SJSA1 (cell line): ENCODE measurements at regions not wholly inside any gene's neighbourhood (a gene's known extent, or its start where the extent isn't known, plus 50 kb on each side); places are given as distances from the start of the nearest gene placed in this dataset.

ENCODE experiments used
- DNase-seq, 2 experiments: peaks; one replicate each; pipeline ENCODE4 v3.0.0-alpha.2; 2015 to 2020; ENCODE audit warnings: low spot score in 2 of 2, low read depth in 1 of 2
- H3K27ac ChIP-seq: fragments of 250-450 bp; sonication (Bioruptor Pico); 2 replicates; pipeline ENCODE4 v1.5.1; 2020; ENCODE audit warnings: mild to moderate bottlenecking, moderate library complexity
- H3K27me3 ChIP-seq: fragments of 250-450 bp; sonication (Bioruptor Pico); replicated peaks from 2 replicates; pipeline ENCODE4 v1.5.1; 2020; ENCODE audit warnings: mild to moderate bottlenecking, moderate library complexity
- H3K36me3 ChIP-seq: fragments of 250-450 bp; sonication (Bioruptor Pico); 2 replicates; pipeline ENCODE4 v1.5.1; 2020; ENCODE audit warnings: mild to moderate bottlenecking
- H3K4me1 ChIP-seq: fragments of 250-450 bp; sonication (Bioruptor Pico); replicated peaks from 2 replicates; pipeline ENCODE4 v1.6.1; 2021; ENCODE audit warnings: mild to moderate bottlenecking
- H3K4me3 ChIP-seq: fragments of 250-450 bp; sonication (Bioruptor Pico); 2 replicates; pipeline ENCODE4 v1.5.1; 2020; ENCODE audit warnings: mild to moderate bottlenecking
- H3K9me3 ChIP-seq: fragments of 250-450 bp; sonication (Bioruptor Pico); replicated peaks from 2 replicates; pipeline ENCODE4 v1.5.1; 2020; ENCODE audit warnings: mild to moderate bottlenecking

- Histone ChIP-seq H3K27me3 (no peaks in the 10 kb centered on the region), H3K9me3 (no peaks in the 10 kb centered on the region), H3K36me3 (no peaks in the 10 kb centered on the region), H3K4me3 (no peak overlapping the region), H3K4me1 (no peaks in the 10 kb centered on the region), H3K27ac (no peak overlapping the region)
- no peak for DNase-seq
Measured at GRCh38 chr16:55175389-55175788, 148.6 kb upstream of the IRX6 start.

DNA sequence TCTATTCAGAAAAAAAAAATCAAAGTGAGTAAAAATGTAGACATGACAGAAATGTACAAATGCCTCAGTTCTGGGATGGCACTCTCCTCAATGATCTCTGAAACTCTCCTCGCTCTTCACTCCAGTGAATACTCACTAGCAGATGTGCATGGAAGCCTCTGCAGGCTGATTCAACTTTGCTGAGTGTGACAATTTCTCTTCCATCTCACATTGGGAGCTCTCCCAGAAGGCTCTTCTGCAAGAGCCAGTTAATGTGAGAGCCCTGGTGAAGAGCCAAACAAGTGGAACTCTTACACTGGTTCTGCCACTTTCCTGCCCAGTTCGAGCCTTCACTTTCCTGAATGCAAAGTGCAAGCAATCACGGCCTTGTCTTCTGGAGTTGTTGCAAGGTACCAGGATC lies 147.1 kb upstream of the IRX6 start:
- Histone ChIP-seq H3K9me3 (no peaks in the 10 kb centered on the region), H3K36me3 (no peaks in the 10 kb centered on the region), H3K27me3 (no peaks in the 10 kb centered on the region), H3K4me1 (no peaks in the 10 kb centered on the region), H3K4me3 (no peak overlapping the region), H3K27ac (no peak overlapping the region)
- DNase-seq, result no peak

DNA sequence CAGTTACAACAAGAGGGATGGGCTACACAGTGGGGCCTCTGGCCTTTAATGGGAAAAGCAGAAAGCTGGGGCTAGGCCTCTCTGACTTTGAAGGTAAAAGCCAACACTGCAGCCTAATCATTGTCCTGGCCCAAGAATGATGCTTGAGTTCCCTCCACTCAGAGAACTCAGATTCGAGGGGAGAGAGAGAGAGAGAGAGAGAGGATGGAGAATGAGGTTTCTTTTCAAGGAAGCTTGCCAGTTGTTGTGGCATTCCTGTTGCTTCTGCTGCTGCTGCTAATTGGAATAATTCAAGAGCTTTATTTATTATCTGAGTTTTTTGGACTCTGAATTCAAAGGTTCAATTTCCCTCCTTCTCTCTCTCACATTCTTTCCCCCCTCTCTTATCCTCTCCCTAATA lies 144.6 kb upstream of the IRX6 start:
- no peak for DNase-seq
- Histone ChIP-seq H3K27me3 (no peaks in the 10 kb centered on the region; the same call in 1 of the 2 replicates), H3K36me3 (no peaks in the 10 kb centered on the region), H3K4me3 (no peak overlapping the region), H3K4me1 (no peaks in the 10 kb centered on the region), H3K9me3 (no peaks in the 10 kb centered on the region), H3K27ac (no peak overlapping the region)

DNA sequence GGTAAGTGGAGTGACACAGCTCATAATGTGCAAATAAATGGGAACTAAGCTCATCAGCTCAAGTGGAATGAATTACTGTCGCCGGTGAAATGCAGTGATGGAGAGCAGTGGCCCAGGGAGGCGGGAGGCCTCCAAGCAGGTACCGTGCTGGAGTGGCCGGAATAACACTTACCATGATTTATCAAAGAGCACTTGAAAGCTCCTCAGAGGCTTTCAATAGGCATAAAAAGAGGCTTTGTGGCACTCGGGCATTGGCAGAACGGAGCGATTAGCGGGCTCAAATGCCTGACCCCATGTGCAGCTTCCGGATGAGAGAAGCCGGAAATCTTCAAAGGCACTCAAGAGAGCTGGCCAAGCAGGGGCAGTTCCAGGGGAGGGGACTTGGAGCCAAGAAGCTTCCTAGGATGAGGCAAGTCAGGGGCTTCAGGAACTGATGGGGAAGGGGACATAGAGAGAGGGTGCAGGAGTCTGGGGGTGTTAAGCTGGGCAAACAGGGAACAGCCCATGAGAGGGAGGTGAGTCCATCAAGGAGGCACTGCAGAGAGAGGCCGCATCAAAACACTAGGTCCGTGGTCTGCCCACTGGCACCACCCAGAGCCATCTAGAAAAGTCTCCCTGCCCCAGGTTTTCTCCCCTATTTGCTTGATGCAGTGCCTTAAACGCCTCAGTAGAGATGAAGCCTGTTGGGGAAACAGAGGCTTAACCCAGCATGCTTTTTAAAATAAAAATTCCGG lies 144.0 kb upstream of the IRX6 start:
- Histone ChIP-seq H3K4me3 (no peak overlapping the region), H3K9me3 (no peaks in the 10 kb centered on the region), H3K36me3 (no peaks in the 10 kb centered on the region), H3K4me1 (no peaks in the 10 kb centered on the region), H3K27ac (no peak overlapping the region), H3K27me3 (no peaks in the 10 kb centered on the region; the same call in 1 of the 2 replicates)
- DNase-seq, result no peak

- no peak for DNase-seq
- Histone ChIP-seq H3K4me1 (no peaks in the 10 kb centered on the region), H3K36me3 (no peaks in the 10 kb centered on the region), H3K4me3 (no peak overlapping the region), H3K27ac (no peak overlapping the region), H3K27me3 (no peaks in the 10 kb centered on the region; the same call in 1 of the 2 replicates), H3K9me3 (no peaks in the 10 kb centered on the region)
Measured at GRCh38 chr16:55184052-55184451, 140.0 kb upstream of the IRX6 start.

DNA sequence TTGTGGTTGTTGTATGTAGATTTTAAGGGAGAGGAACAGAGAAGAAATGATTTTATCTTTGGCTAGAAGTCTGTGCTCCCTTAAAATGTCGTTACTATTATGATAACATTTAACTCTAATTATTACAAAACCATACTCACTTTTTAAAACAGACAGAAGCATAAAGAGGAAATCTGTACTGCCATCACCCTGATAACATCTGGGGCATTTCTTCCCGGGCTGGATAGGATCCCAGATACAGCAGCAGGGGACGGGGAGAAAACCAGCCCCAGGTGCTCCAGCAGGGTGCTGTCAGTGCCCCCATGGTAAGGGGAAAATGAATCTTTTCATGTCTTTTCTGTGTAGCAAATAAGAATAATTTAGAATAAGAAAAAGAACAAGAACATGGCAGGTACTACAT lies 139.4 kb upstream of the IRX6 start:
- no peaks in the 10 kb centered on the region for H3K4me1 ChIP-seq
- H3K36me3 ChIP-seq, result no peaks in the 10 kb centered on the region
- no peak overlapping the region for H3K27ac ChIP-seq
- H3K27me3 ChIP-seq, result no peaks in the 10 kb centered on the region; the same call in 1 of the 2 replicates
- DNase-seq, result no peak
- no peaks in the 10 kb centered on the region for H3K9me3 ChIP-seq
- no peak overlapping the region for H3K4me3 ChIP-seq

- no peaks in the 10 kb centered on the region for H3K4me1 ChIP-seq
- no peak for DNase-seq
- no peak overlapping the region for H3K4me3 ChIP-seq
- no peaks in the 10 kb centered on the region for H3K27me3 ChIP-seq
- H3K9me3 ChIP-seq, result no peaks in the 10 kb centered on the region
- no peak overlapping the region for H3K27ac ChIP-seq
- no peaks in the 10 kb centered on the region for H3K36me3 ChIP-seq
Measured at GRCh38 chr16:55189224-55189623, 134.8 kb upstream of the IRX6 start.

DNA sequence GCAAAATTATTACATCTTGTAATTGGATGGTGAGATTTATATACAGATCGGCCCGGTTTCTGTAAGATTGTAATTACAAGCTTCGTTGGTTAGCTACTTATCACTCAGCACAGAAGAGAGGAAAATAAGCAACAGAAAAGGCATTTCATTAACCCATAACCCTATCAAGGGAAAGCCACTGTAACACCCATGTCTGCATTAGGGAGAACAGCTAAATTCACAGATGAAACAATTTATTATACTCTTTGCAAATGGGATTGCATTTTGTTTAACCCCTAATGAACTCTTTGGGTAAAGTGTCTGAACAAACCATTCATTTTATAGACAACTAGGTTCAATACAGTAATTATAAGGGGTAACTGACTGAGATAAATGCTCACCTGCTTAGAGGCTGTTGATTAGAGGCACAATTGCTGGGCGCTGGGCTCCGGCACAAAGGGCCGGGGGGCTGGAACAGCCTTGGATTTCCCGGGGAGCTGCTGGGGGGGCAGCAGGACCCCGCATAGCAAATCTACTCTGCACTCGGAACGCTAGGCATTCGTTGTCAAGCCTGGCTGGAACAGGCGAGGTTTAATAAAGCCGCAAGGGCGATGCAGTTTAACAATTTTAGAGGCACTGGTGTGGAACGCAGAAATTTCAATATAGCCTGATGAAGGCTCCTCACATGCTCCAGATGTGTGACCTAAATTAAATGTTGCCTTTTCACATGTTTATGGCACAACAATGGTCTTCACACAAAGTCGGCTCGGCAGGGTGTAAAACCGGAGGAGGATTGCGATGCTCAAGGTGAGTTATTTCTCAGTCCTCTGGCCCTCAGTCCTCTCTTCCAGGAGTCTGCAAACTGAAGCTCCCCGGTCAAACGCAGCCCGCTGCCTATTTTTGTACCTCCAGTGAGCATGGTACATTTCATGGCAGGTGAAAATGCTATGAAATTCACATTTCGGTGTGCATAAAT lies 134.0 kb upstream of the IRX6 start:
- H3K4me1 ChIP-seq, result no peaks in the 10 kb centered on the region
- DNase-seq, result no peak
- no peak overlapping the region for H3K27ac ChIP-seq
- H3K27me3 ChIP-seq, result no peaks in the 10 kb centered on the region
- no peaks in the 10 kb centered on the region for H3K36me3 ChIP-seq
- H3K4me3 ChIP-seq, result no peak overlapping the region
- no peaks in the 10 kb centered on the region for H3K9me3 ChIP-seq

DNA sequence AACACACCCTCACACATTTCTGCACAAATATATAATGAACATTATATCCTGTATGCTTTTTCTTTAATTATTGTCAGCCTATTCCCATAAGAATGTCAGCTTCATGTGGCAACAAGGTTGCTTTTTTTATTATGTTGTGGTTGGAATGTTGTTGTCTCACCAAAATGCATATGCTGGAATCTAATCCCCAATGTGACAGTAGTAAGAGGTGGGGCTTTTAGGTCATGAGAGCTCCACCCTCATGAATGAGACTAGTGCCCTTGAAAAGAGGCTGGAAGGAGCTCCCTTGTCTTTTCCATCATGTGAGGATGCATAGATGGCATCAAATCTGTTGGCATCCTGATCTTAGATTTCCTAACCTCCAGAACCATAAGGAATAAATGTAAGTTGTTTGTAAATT lies 131.3 kb upstream of the IRX6 start:
- no peaks in the 10 kb centered on the region for H3K36me3 ChIP-seq
- no peaks in the 10 kb centered on the region for H3K27me3 ChIP-seq
- no peaks in the 10 kb centered on the region for H3K4me1 ChIP-seq
- no peaks in the 10 kb centered on the region for H3K9me3 ChIP-seq
- no peak overlapping the region for H3K4me3 ChIP-seq
- H3K27ac ChIP-seq, result no peak overlapping the region
- DNase-seq, result no peak

DNA sequence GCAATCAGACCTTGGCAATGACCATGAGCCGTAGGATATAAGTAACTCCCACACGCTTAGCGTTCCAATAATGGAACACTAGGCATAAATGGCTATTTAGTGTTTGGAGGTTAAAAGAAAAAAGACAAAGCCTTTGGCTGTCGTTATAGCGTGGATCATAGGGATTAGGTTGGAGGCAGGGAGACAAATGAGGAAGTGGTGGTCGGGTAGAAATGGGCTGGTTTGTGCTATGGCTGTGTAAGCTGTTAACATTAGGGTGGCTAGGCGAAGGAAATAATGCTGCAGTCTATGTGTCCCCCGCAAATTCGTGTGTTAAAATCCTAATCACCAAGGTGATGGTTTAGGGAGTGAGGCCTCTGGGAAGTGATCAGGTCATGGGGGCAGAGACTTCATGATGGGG lies 120.4 kb upstream of the IRX6 start:
- Histone ChIP-seq H3K4me1 (no peaks in the 10 kb centered on the region), H3K27ac (no peak overlapping the region), H3K27me3 (no peaks in the 10 kb centered on the region), H3K36me3 (no peaks in the 10 kb centered on the region), H3K9me3 (no peaks in the 10 kb centered on the region), H3K4me3 (no peak overlapping the region)
- no peak for DNase-seq

GRCh38 chr16:55204069-55204468 lies 119.9 kb upstream of the IRX6 start:
- Histone ChIP-seq H3K4me1 (no peaks in the 10 kb centered on the region), H3K9me3 (no peaks in the 10 kb centered on the region), H3K4me3 (no peak overlapping the region), H3K36me3 (no peaks in the 10 kb centered on the region), H3K27ac (no peak overlapping the region), H3K27me3 (no peaks in the 10 kb centered on the region)
- DNase-seq, result no peak

- no peak overlapping the region for H3K4me3 ChIP-seq
- H3K4me1 ChIP-seq, result no peaks in the 10 kb centered on the region
- DNase-seq, result no peak
- no peaks in the 10 kb centered on the region for H3K36me3 ChIP-seq
- H3K27ac ChIP-seq, result no peak overlapping the region
- no peaks in the 10 kb centered on the region for H3K9me3 ChIP-seq
- H3K27me3 ChIP-seq, result no peaks in the 10 kb centered on the region
Measured at GRCh38 chr16:55204923-55205322, 119.1 kb upstream of the IRX6 start.

- no peak for DNase-seq
- Histone ChIP-seq H3K27ac (no peak overlapping the region), H3K4me3 (no peak overlapping the region), H3K9me3 (no peaks in the 10 kb centered on the region), H3K36me3 (no peaks in the 10 kb centered on the region), H3K27me3 (no peaks in the 10 kb centered on the region), H3K4me1 (no peaks in the 10 kb centered on the region)
Measured at GRCh38 chr16:55207693-55208428, 116.1 kb upstream of the IRX6 start.

DNA sequence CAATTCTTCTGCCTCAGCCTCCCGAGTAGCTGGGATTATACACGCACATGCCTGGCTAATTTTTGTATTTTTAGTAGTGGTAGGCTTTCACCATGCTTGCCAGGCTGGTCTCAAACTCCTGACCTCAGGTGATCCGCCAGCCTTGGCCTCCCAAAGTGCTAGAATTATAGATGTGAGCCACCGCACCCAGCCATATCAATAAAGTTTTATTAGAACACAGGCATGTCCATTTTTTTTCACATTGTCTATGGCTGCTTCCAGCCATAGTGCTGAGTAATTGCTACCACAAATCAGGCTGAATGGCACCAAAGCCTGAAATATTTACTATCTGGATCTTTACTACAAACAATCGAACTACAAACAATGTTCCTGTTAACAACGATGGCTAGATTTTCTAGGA lies 114.4 kb upstream of the IRX6 start:
- Histone ChIP-seq H3K27ac (no peak overlapping the region), H3K4me3 (no peak overlapping the region), H3K4me1 (no peaks in the 10 kb centered on the region), H3K36me3 (no peaks in the 10 kb centered on the region), H3K9me3 (no peaks in the 10 kb centered on the region), H3K27me3 (0 out of 2 replicates have a peak, but pooled peaks cover 3% of the 10 kb centered on the region)
- no peak for DNase-seq
